DMS 273 (cell line): ENCODE measurements at regions not wholly inside any gene's neighbourhood (a gene's known extent, or its start where the extent isn't known, plus 50 kb on each side); places are given as distances from the start of the nearest gene placed in this dataset.
A peak's percentile ranks its signal among the peaks of the same experiment; 100 is the strongest.

ENCODE experiments used
- DNase-seq: peaks from one replicate; lab custom pipeline; 2025; ENCODE audit not compliant: unreplicated experiment; lab: John Stamatoyannopoulos, UW

DNA sequence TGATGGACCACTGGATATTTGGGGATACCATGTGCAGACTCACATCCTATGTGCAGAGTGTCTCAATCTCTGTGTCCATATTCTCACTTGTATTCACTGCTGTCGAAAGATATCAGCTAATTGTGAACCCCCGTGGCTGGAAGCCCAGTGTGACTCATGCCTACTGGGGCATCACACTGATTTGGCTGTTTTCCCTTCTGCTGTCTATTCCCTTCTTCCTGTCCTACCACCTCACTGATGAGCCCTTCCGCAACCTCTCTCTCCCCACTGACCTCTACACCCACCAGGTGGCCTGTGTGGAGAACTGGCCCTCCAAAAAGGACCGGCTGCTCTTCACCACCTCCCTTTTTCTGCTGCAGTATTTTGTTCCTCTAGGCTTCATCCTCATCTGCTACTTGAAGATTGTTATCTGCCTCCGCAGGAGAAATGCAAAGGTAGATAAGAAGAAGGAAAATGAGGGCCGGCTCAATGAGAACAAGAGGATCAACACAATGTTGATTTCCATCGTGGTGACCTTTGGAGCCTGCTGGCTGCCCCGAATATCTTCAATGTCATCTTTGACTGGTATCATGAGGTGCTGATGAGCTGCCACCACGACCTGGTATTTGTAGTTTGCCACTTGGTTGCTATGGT, 54.5 kb upstream of the HNRNPA0 start:
- DNase-seq: peak; percentile 9

DNA sequence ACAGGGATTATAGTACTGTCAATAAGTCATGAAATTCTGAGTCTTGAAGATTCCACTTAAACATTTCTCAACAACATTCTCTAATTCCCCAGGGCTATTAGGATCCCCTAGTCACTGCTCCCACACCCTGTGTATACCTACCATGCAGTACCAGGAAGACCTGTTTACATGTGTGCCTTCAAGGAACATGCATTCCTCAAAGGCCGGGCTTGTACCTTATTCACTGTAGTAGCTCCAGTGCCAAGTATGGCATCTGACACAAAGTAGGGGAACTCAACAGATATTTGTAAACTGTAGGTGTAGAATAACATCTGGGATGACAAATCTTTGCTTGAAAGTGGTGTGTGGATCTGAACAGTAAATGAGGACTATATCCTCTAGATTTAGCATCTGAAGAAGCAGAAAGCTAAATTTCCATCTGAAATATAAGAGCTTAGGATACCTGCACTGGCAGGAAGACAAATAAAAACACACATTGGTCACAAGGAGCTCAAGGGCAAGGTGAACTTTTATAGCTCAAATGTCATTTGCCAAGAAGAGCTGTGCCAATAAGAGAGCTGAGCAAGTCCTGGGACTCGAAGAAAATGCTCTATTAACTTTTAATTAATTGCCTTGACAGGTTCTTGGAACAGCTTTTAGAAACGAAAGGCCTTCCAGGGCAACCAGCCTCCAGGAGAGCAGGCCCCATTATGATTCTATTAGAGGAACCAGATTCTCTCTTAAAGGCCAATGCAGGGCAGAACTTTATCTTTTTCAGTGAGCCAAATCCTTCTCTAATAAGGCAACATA, 52.3 kb upstream of the MYOT start:
- DNase-seq: peak; percentile 27
